H1 (cell line): ENCODE measurements at regions not wholly inside any gene's neighbourhood (a gene's known extent, or its start where the extent isn't known, plus 50 kb on each side); places are given as distances from the start of the nearest gene placed in this dataset.

Experiments
- ASH2L ChIP-seq: fragments of 200-600, 300-600 bp; sonication (generic); IDR thresholded peaks from one replicate; pipeline ENCODE4 v1.7.1; 2017; ENCODE audit warnings: low read length
- RXRA ChIP-seq: IDR thresholded peaks from 2 replicates; pipeline ENCODE4 v1.6.1; 2011; ENCODE audit warnings: low read depth, mild to moderate bottlenecking, low read length, moderate library complexity; ENCODE audit not compliant: insufficient read depth
- SAP30 ChIP-seq: fragments of 300-600 bp; sonication (generic); IDR thresholded peaks from 2 replicates; pipeline ENCODE4 v1.7.1; 2012; ENCODE audit warnings: low read length, moderate library complexity, mild to moderate bottlenecking, inconsistent platforms; ENCODE audit not compliant: insufficient read depth, insufficient replicate concordance
- SIN3A ChIP-seq, 2 experiments: IDR thresholded peaks in 1 of 2; conservative IDR thresholded peaks in 1 of 2; 2 replicates each; pipeline ENCODE4 v1.6.1; 2011 to 2012; ENCODE audit warnings: low read length in 2 of 2, improper control_type of control experiment in 1 of 2, low read depth in 1 of 2, mild to moderate bottlenecking in 1 of 2
- SIRT6 ChIP-seq: IDR thresholded peaks from one replicate; pipeline ENCODE4 v1.7.1; 2012; ENCODE audit warnings: low read length, inconsistent platforms

DNA sequence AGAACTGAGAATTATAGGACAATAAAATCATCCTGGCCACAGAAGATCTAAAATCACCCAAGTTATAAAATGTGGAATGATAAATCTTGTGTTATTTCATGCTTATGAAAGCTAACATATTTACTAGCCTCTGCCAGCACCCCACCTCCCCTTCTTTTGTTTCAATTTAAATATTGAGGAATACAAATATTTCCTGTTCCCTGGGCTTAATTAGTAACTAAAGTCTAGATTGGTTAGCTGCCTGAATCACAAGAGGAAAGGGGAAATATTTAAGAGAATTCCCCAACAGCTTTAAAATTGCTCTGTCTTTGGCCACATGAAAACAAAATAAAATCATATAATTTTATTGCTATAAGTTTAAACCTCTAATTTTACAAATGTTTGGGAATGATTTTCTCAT, 287.0 kb downstream of the PRELID2 start (continued):
- TF ChIP-seq RXRA (no peak), ASH2L (no peak), SIN3A (conservative IDR thresholded peaks at IDR 0.05 in 1 of 2, IDR thresholded peaks at IDR 0.05 in 1 of 2; ENCODE audit: low read depth in 1 of 2, low read length in 2 of 2) (no peak), SAP30 (no peak), SIRT6 (no peak)
